T-helper 2 cell treated with Interferon-gamma antibody and Interleukin-4, amounts not matched to agents 5 μg/mL and 100 μg/mL, for 36 hours (primary cell): ENCODE measurements at regions not wholly inside any gene's neighbourhood (a gene's known extent, or its start where the extent isn't known, plus 50 kb on each side); places are given as distances from the start of the nearest gene placed in this dataset.
A peak's percentile ranks its signal among the peaks of the same experiment; 100 is the strongest.

Experiments
- DNase-seq: peaks from one replicate; pipeline ENCODE4 v3.0.0; 2021; ENCODE audit warnings: low spot score
- H3K27ac Mint-ChIP-seq: one replicate; pipeline ENCODE4 v1.8.0; 2021; ENCODE audit warnings: mild to moderate bottlenecking, mixed read lengths
- H3K27me3 Mint-ChIP-seq: one replicate; pipeline ENCODE4 v1.8.0; 2021; ENCODE audit warnings: low read depth, mixed read lengths
- H3K36me3 Mint-ChIP-seq: one replicate; pipeline ENCODE4 v1.8.0; 2021; ENCODE audit warnings: low read depth, mixed read lengths
- H3K4me1 Mint-ChIP-seq: one replicate; pipeline ENCODE4 v1.8.0; 2021; ENCODE audit warnings: low read depth, mixed read lengths
- H3K4me3 Mint-ChIP-seq: one replicate; pipeline ENCODE4 v1.8.0; 2022; ENCODE audit warnings: mild to moderate bottlenecking, moderate library complexity, mixed read lengths
- H3K9me3 Mint-ChIP-seq: one replicate; pipeline ENCODE4 v1.8.0; 2021; ENCODE audit warnings: mixed read lengths

DNA sequence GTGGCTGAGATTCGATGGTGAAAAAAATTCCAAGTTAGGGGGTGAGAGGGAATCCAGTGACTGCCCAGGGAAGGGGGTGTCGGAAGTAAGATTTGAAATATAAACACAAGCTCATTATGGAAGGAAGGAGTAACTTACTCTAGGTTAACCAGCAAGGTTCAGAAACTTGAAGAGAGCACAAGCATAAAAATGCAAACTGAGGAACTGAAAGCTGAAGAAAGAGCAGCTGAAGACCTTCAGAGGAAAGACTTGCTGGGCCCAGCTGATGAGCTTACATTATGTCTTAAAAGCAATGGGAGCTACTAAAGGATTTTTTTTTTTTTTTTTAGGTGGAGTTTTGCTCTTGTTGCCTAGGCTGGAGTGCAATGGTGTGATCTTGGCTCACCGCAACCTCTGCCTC is 189.7 kb upstream of the GRIN2B start:
- Mint-ChIP-seq H3K9me3 (no peaks in the 10 kb centered on the region), H3K27me3 (peaks cover 3% of the 10 kb centered on the region), H3K4me3 (no peak overlapping the region), H3K36me3 (no peaks in the 10 kb centered on the region), H3K4me1 (no peaks in the 10 kb centered on the region), H3K27ac (no peak overlapping the region)
- DNase-seq, result no peak

GRCh38 chr12:14175206-14175605 is 190.3 kb upstream of the ATF7IP start:
- Mint-ChIP-seq H3K9me3 (no peaks in the 10 kb centered on the region), H3K27me3 (no peaks in the 10 kb centered on the region), H3K36me3 (no peaks in the 10 kb centered on the region), H3K27ac (no peak overlapping the region), H3K4me1 (no peaks in the 10 kb centered on the region), H3K4me3 (no peak overlapping the region)
- no peak for DNase-seq

DNA sequence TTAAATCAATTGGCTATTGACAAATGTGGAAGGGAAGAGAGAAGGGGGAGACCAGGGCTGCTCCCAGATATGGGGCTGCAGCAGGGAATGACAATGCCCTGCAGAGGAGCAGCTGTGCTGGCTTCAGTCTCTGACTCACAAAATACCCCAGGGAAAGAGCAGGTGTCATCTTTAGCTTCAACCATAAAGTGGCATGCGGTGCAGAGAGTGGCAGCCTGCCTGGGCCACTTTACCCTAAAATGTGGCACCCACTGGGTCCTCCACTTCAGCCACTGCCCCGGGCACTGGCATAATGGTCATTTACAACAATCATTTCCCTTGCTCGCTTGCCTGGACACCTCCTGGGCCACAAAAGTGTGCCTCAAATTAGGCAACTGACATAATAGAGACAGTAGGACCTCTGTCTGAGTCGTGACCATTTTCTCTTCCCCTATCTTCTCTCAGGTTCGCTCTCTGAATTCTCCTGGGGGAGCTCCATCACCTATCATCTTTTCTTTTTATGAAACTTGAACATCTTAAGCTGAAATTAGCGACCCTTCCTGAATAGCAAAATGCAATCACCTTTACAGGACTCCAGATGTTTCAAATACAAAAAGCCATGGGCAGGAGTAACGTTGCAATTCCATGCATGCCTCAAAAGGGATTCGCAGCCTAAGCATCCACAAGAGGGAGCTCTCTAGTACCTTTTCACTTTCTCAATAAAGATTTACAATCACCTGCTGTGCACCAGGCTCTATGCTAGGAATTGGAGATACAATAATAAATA is 179.9 kb upstream of the ATF7IP start:
- H3K4me1 Mint-ChIP-seq, result no peaks in the 10 kb centered on the region
- no peaks in the 10 kb centered on the region for H3K9me3 Mint-ChIP-seq
- no peak overlapping the region for H3K27ac Mint-ChIP-seq
- H3K4me3 Mint-ChIP-seq, result no peak overlapping the region
- DNase-seq, result no peak
- H3K27me3 Mint-ChIP-seq, result peaks cover 17% of the 10 kb centered on the region
- no peaks in the 10 kb centered on the region for H3K36me3 Mint-ChIP-seq

- Mint-ChIP-seq H3K36me3 (no peaks in the 10 kb centered on the region), H3K4me3 (no peak overlapping the region), H3K27me3 (peaks cover 15% of the 10 kb centered on the region), H3K9me3 (no peaks in the 10 kb centered on the region), H3K27ac (no peak overlapping the region), H3K4me1 (no peaks in the 10 kb centered on the region)
- DNase-seq, result no peak
These were observed 179.3 kb upstream of the ATF7IP start for GRCh38 chr12:14186193-14186502.

DNA sequence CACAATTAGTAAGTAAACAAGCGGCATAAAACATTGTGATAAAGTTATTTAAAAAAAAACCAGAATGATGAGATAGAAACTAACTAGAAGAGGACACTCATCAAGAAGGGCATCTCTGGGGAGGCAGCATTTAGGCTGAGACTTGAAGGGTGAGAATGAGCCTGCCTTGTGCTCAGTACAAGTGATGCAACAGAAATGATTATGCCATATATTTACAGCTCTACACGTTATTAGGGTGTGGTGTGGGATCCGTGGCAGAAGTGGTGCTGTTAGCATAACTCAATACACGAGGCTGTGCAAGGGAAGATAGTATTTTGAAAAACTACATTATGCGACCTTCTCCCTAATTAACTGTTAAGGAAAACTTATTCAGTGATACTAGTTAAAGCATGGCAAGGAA is 178.5 kb upstream of the ATF7IP start:
- no peaks in the 10 kb centered on the region for H3K9me3 Mint-ChIP-seq
- no peak for DNase-seq

DNA sequence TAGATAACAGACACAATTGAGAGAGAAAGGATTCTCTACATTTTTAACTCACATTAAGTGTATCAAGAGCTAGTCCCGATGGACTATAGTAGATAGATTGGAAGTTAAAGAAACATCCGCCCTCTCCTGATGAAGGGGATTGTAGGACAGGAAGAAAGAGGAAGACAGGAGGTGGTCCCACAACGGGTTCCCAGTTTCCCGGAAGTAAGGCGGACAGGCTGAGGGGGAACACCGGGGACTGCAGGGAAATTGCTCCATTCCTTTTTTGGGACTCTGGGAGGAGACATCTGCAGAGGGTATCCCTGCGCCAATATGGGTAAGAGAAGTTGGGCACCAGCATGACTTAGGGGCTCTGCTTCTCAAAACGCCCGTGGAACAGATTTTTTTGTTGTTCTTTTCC is 177.5 kb upstream of the ATF7IP start:
- peaks cover 19% of the 10 kb centered on the region for H3K27me3 Mint-ChIP-seq
- H3K4me1 Mint-ChIP-seq, result no peaks in the 10 kb centered on the region
- no peak overlapping the region for H3K27ac Mint-ChIP-seq
- H3K9me3 Mint-ChIP-seq, result no peaks in the 10 kb centered on the region
- no peak overlapping the region for H3K4me3 Mint-ChIP-seq
- no peaks in the 10 kb centered on the region for H3K36me3 Mint-ChIP-seq
- no peak for DNase-seq

More for the DNA sequence above, 178.5 kb upstream of the ATF7IP start:
- H3K27ac Mint-ChIP-seq, result no peak overlapping the region
- H3K4me1 Mint-ChIP-seq, result no peaks in the 10 kb centered on the region
- no peaks in the 10 kb centered on the region for H3K36me3 Mint-ChIP-seq
- H3K4me3 Mint-ChIP-seq, result no peak overlapping the region
- peaks cover 19% of the 10 kb centered on the region for H3K27me3 Mint-ChIP-seq

DNA sequence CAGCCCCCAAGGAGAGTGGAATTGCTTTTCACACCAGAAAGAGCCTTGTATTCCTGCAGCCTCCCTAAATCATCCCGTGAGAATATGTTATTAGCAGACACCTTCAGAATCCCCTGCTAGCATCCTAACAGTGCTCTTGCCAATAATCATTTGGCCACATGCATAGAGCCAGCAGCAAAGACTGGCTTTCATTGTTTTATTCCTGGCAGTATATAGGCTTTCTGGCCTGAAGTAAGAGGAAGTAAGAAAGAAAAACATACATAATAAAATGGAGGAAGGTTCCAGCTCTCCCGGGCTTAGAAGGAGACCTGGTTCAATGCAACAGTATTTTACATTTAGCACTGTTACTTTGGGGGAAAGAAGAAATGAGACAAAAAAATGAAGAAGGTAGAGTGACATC is 176.7 kb upstream of the ATF7IP start:
- DNase-seq, result no peak
- no peaks in the 10 kb centered on the region for H3K36me3 Mint-ChIP-seq
- H3K27ac Mint-ChIP-seq, result no peak overlapping the region
- no peaks in the 10 kb centered on the region for H3K9me3 Mint-ChIP-seq
- no peaks in the 10 kb centered on the region for H3K4me1 Mint-ChIP-seq
- H3K27me3 Mint-ChIP-seq, result peaks cover 19% of the 10 kb centered on the region
- no peak overlapping the region for H3K4me3 Mint-ChIP-seq

DNA sequence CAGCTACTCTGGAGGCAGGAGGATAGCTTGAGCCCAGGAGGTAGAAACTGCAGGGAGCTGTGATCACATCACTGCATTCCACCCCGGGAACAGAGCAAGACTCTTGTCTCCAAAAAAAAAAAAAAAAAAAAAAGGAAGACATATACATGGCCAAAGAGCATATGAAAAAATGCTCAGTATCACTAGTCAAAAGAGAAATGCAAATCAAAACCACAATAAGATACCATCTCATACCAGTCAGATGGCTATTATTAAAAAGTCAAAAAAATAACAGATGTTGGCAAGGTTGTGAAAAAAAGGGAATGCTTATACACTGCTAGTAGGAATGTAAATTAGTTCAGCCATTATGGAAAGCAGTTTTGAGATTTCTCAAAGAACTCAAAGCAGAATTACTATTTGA is 174.8 kb upstream of the ATF7IP start:
- H3K27ac Mint-ChIP-seq, result no peak overlapping the region
- no peaks in the 10 kb centered on the region for H3K9me3 Mint-ChIP-seq
- H3K27me3 Mint-ChIP-seq, result peaks cover 18% of the 10 kb centered on the region
- DNase-seq, result no peak
- no peaks in the 10 kb centered on the region for H3K36me3 Mint-ChIP-seq
- H3K4me1 Mint-ChIP-seq, result no peaks in the 10 kb centered on the region
- no peak overlapping the region for H3K4me3 Mint-ChIP-seq

- Mint-ChIP-seq H3K4me3 (no peak overlapping the region), H3K27ac (peak overlapping the region; percentile 2), H3K9me3 (no peaks in the 10 kb centered on the region), H3K27me3 (peaks cover 16% of the 10 kb centered on the region), H3K36me3 (no peaks in the 10 kb centered on the region), H3K4me1 (no peaks in the 10 kb centered on the region)
- DNase-seq, result no peak
These were observed 173.9 kb upstream of the ATF7IP start for GRCh38 chr12:14191612-14192011.

DNA sequence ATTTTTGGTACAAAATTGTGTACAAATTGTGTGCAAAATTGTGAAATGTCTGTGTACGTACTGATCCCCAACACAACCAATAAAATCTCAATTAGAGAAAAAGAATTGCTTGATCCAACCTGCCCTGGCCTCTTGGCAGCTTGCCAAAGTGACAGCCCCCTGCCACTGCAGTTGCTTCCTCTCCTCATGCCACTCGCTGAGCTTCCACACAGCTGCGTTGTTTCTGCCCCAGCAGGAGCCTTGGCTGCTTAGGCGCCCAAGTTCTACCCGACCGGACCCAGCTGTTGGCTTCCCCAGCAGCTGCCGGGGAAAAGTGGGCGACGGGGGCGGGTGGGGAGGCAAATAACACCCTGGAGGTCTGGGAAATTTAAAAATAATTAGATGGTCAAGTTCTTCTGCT is 171.8 kb upstream of the ATF7IP start:
- Mint-ChIP-seq H3K4me3 (no peak overlapping the region), H3K27ac (no peak overlapping the region), H3K9me3 (no peaks in the 10 kb centered on the region), H3K36me3 (no peaks in the 10 kb centered on the region), H3K4me1 (no peaks in the 10 kb centered on the region), H3K27me3 (peaks cover 16% of the 10 kb centered on the region)
- no peak for DNase-seq

DNA sequence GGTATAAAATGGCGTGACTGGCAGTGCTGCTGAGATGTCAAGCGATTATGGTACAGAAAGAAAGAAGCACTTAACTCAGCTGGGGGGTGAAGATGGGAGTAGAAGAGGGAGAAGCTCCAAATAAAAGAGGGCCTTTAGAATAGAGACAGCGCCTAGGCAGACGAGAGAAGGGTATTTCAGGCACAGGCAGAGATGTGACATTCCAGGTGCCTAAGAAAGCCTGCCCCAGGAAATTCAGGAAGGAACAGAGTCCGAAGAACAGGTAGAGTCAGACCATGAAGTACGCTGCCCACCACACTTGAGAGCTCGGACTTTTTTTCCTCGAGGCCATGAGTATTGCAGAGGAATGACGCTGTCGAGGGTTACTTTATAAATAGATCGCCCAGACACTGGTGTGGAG is 170.9 kb upstream of the ATF7IP start:
- Mint-ChIP-seq H3K4me3 (no peak overlapping the region), H3K27me3 (peaks cover 9% of the 10 kb centered on the region), H3K36me3 (no peaks in the 10 kb centered on the region), H3K9me3 (no peaks in the 10 kb centered on the region), H3K27ac (no peak overlapping the region), H3K4me1 (no peaks in the 10 kb centered on the region)
- no peak for DNase-seq

- Mint-ChIP-seq H3K4me3 (no peak overlapping the region), H3K36me3 (no peaks in the 10 kb centered on the region), H3K27me3 (peaks cover 2% of the 10 kb centered on the region), H3K27ac (no peak overlapping the region), H3K4me1 (no peaks in the 10 kb centered on the region), H3K9me3 (no peaks in the 10 kb centered on the region)
- DNase-seq, result no peak
These were observed 165.9 kb upstream of the ATF7IP start for GRCh38 chr12:14199455-14200198.

- H3K27me3 Mint-ChIP-seq, result peaks cover 2% of the 10 kb centered on the region
- DNase-seq, result no peak
- H3K27ac Mint-ChIP-seq, result no peak overlapping the region
- no peaks in the 10 kb centered on the region for H3K4me1 Mint-ChIP-seq
- H3K9me3 Mint-ChIP-seq, result no peaks in the 10 kb centered on the region
- H3K4me3 Mint-ChIP-seq, result no peak overlapping the region
- no peaks in the 10 kb centered on the region for H3K36me3 Mint-ChIP-seq
These were observed 164.9 kb upstream of the ATF7IP start for GRCh38 chr12:14200598-14200997.

GRCh38 chr12:14201291-14201690 is 164.2 kb upstream of the ATF7IP start:
- Mint-ChIP-seq H3K27me3 (peaks cover 2% of the 10 kb centered on the region), H3K9me3 (no peaks in the 10 kb centered on the region), H3K36me3 (no peaks in the 10 kb centered on the region), H3K4me3 (no peak overlapping the region), H3K4me1 (no peaks in the 10 kb centered on the region), H3K27ac (no peak overlapping the region)
- DNase-seq, result no peak
